ENCODE measurements at regions not wholly inside any gene's neighbourhood (a gene's known extent, or its start where the extent isn't known, plus 50 kb on each side); places are given as distances from the start of the nearest gene placed in this dataset.

DNA sequence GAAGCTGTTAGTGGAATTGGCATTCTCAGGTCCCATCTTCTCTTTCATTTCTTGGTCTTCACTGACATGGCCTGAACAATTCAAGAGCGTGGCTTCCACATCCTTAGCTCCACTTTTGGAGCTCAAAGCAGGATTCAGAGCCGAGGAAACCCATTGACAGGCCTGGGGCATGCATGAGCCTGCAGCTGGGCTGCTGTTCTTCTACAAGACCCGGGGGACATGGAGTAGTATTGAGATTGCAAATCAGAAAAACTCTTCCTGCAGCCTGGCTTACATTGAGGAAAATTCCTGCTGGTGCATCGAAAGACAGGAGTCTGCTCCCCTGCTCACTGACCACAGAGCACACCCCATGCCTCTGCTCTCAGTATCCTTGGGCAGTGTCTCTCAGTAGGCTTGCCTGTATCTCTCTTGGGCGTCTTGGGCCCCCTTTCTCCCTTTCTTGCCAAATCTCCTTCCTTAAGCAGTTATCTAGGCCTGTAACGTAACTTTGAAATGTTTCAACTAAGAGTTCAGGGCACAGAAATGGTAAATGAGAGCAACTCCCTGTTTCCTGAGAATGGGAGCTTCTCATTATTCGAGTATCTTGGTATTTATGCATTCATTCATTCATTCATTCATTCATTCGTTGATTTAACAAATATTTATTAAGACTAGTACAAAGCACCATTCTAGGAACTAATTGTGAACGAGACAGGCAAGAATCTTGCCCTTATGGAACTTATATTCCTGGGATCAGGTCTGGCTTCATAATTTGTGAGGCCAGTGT is 603.6 kb upstream of the CLINT1 start:
- Mint-ChIP-seq H3K27me3 (ENCODE audit: unreplicated experiment) (no peaks in the 10 kb centered on the region), H3K9me3 (ENCODE audit: unreplicated experiment) (no peaks in the 10 kb centered on the region), H3K4me1 (ENCODE audit: unreplicated experiment) (peaks cover 3% of the 10 kb centered on the region), H3K36me3 (ENCODE audit: unreplicated experiment) (no peaks in the 10 kb centered on the region), H3K27ac (ENCODE audit: unreplicated experiment) (no peak overlapping the region), H3K4me3 (ENCODE audit: unreplicated experiment) (no peak overlapping the region)
- DNase-seq (ENCODE audit: extremely low spot score, unreplicated experiment) = no peak
- TF ChIP-seq, protein P1, sequence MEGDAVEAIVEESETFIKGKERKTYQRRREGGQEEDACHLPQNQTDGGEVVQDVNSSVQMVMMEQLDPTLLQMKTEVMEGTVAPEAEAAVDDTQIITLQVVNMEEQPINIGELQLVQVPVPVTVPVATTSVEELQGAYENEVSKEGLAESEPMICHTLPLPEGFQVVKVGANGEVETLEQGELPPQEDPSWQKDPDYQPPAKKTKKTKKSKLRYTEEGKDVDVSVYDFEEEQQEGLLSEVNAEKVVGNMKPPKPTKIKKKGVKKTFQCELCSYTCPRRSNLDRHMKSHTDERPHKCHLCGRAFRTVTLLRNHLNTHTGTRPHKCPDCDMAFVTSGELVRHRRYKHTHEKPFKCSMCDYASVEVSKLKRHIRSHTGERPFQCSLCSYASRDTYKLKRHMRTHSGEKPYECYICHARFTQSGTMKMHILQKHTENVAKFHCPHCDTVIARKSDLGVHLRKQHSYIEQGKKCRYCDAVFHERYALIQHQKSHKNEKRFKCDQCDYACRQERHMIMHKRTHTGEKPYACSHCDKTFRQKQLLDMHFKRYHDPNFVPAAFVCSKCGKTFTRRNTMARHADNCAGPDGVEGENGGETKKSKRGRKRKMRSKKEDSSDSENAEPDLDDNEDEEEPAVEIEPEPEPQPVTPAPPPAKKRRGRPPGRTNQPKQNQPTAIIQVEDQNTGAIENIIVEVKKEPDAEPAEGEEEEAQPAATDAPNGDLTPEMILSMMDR (IDR thresholded peaks at IDR 0.05) = no peak

DNA sequence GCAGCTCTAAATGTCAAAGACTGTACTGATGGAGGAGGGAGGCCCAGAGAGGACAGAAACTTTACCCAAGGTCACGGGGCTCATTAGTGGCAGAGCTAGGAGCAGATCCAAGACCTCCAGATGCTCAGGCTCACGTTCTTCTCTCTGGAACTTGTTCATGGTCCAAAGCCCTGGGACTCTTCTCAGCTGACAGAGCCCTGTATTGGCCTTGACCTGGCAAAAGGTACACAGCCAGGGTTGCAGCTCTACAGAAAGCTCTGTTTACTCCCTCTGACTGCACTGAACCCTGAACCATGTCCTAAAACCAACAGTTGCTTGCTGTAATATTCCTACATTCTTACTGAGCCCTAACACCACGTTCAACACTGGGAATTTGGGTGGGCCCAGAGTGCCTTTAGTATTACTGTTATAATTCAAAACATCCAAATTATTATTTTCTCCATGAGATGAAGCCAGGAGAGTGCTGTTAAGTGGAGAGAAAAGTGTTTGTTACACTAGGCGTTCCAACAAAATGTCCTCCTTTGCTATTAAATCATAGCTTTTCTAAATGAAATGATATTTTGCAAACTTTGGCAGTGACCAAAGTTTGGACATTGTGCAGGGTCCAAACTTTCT is 602.4 kb upstream of the CLINT1 start:
- no peak overlapping the region for H3K4me3 Mint-ChIP-seq (ENCODE audit: unreplicated experiment)
- peaks cover 13% of the 10 kb centered on the region for H3K4me1 Mint-ChIP-seq (ENCODE audit: unreplicated experiment)
- H3K9me3 Mint-ChIP-seq (ENCODE audit: unreplicated experiment) = no peaks in the 10 kb centered on the region
- no peak for DNase-seq (ENCODE audit: extremely low spot score, unreplicated experiment)
- TF ChIP-seq, protein P1 (IDR thresholded peaks at IDR 0.05) = no peak
- H3K36me3 Mint-ChIP-seq (ENCODE audit: unreplicated experiment) = no peaks in the 10 kb centered on the region
- H3K27ac Mint-ChIP-seq (ENCODE audit: unreplicated experiment) = no peak overlapping the region
- H3K27me3 Mint-ChIP-seq (ENCODE audit: unreplicated experiment) = no peaks in the 10 kb centered on the region

DNA sequence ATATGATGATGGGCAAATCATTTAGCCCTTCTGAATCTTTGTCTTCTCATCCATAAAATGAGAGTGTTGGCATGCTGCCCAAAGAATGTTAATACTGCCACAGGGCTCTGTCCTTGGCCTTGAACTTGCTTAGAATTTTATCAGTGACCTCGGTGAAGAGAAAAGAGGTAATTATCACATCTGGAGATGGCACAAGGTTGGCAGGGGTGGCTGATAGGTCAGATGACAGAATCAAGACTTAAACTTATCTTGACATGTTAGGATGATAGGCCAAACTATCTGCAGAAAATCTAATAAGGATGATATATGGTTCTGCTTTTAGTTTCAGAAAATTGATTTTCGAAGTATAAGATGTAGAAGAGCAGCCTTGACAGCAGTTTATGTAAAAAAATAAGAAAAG is 599.1 kb upstream of the CLINT1 start:
- DNase-seq (ENCODE audit: extremely low spot score, unreplicated experiment) = no peak
- H3K4me1 Mint-ChIP-seq (ENCODE audit: unreplicated experiment) = peaks cover 15% of the 10 kb centered on the region
- no peaks in the 10 kb centered on the region for H3K9me3 Mint-ChIP-seq (ENCODE audit: unreplicated experiment)
- no peaks in the 10 kb centered on the region for H3K27me3 Mint-ChIP-seq (ENCODE audit: unreplicated experiment)
- no peak overlapping the region for H3K27ac Mint-ChIP-seq (ENCODE audit: unreplicated experiment)
- no peak overlapping the region for H3K4me3 Mint-ChIP-seq (ENCODE audit: unreplicated experiment)
- TF ChIP-seq, protein P1 (IDR thresholded peaks at IDR 0.05) = no peak
- no peaks in the 10 kb centered on the region for H3K36me3 Mint-ChIP-seq (ENCODE audit: unreplicated experiment)

DNA sequence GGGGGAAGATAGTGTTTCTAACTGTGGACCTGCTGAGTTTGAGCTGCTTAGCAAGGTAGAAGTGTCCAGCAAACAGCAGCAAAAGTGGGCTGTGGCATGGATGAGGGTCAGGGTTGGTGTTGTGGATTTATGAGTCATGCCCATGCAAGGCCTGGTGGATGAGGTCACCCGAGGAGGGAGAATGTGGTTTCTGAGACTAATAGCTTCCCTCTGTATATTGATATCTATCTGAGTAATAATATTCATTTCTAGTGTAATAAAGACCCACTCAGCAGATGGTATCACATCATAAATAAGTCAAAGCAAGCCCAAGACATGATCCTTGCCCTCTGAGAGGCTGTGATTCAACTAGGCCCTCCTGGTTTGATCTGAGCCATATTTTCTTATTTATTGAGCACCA is 597.8 kb upstream of the CLINT1 start:
- Mint-ChIP-seq H3K4me1 (ENCODE audit: unreplicated experiment) (peaks cover 18% of the 10 kb centered on the region), H3K27ac (ENCODE audit: unreplicated experiment) (peak overlapping the region; percentile 47), H3K4me3 (ENCODE audit: unreplicated experiment) (no peak overlapping the region), H3K9me3 (ENCODE audit: unreplicated experiment) (no peaks in the 10 kb centered on the region), H3K36me3 (ENCODE audit: unreplicated experiment) (no peaks in the 10 kb centered on the region), H3K27me3 (ENCODE audit: unreplicated experiment) (no peaks in the 10 kb centered on the region)
- DNase-seq (ENCODE audit: extremely low spot score, unreplicated experiment) = no peak
- TF ChIP-seq, protein P1 (IDR thresholded peaks at IDR 0.05) = no peak

DNA sequence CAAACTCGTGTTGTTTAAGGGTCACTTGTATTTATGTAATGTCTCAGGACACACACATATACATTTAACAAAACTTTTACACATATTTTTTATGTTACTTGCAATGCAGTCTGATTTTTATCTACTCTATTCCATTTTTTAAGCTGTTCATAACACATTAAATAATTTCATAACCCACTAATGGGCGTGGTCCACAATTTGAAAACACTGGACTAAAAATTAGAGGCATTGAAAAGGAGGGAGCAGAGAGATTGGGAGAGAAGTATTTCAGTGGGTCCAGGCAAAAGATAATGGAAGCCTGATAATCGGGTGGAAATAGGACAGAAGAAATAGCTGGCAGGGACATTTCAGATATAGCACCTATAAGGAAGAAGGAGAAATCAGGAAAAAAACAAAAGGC is 597.3 kb upstream of the CLINT1 start:
- H3K36me3 Mint-ChIP-seq (ENCODE audit: unreplicated experiment) = no peaks in the 10 kb centered on the region
- peaks cover 23% of the 10 kb centered on the region for H3K4me1 Mint-ChIP-seq (ENCODE audit: unreplicated experiment)
- no peak overlapping the region for H3K27ac Mint-ChIP-seq (ENCODE audit: unreplicated experiment)
- H3K27me3 Mint-ChIP-seq (ENCODE audit: unreplicated experiment) = no peaks in the 10 kb centered on the region
- TF ChIP-seq, protein P1 (IDR thresholded peaks at IDR 0.05) = no peak
- no peak overlapping the region for H3K4me3 Mint-ChIP-seq (ENCODE audit: unreplicated experiment)
- H3K9me3 Mint-ChIP-seq (ENCODE audit: unreplicated experiment) = no peaks in the 10 kb centered on the region
- no peak for DNase-seq (ENCODE audit: extremely low spot score, unreplicated experiment)
